ENCODE measurements at regions not wholly inside any gene's neighbourhood (a gene's known extent, or its start where the extent isn't known, plus 50 kb on each side); places are given as distances from the start of the nearest gene placed in this dataset.
"Not testable (repeated sequence)": the region's sequence is repeated elsewhere in the genome, so short reads cannot be mapped to it uniquely, and the experiment has no call there.

DNA sequence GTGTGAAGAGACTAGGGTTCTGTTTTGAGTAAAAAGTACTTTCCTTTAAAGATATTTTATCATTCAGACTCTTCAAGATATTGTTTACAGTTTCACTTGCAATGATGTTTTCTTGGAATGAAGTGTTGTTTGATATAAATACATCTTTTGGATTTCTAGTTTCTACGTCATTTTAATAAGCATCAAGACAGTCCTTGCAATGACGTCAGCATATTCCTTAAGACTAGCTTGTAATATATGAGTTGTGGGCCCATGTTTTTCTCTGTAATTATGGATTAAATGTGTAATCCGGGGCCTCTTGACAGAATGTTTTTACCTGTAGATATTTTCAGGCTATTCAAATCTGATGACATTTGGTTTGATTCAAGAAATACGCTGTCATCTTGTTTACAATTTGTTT lies 66.1 kb downstream of the RBMX2 start:
- DNase-seq = no peak

DNA sequence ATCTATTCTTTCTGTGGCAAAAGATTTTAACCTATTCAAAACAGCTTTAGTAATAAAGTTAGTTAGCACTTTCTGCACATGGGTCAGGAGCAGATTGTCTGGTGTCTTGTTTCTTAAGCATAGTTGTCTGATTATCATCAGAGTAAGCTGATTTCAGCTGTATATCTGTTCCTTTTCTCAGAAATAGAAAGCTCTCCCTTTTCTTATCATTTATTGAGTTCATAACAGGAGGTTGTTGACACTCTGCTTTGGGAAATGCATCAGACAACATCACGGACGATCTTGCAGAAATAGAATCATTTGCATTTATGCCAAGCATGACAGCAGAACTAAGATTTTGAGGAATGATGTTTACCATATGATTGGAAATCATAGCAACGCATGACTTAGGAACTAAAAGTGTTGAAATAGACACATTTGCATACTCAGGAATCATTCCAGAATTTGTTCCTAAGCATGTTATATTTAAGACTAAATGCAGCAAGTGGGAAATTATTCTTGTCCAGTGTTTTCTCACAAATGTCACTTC lies 66.7 kb downstream of the RBMX2 start:
- no peak for DNase-seq

DNA sequence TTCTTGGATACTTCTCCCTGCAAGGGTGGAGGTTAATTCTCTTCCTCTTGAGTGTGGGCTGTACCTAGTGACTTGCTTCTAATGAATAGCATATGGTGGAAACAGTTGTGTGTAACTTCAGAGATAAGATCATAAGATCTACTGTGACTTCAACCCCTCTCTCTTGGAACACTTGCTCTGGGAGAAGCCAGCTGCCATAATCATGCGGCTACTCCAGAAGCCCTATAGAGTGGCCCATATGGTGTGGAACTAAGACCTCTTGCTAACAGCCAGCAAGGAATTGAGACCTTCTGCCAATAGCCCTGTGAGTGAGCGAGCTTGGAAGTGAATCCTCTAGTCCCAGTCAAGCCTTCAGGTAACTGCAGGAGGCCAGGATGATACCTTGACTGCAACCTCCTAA lies 81.1 kb downstream of the RBMX2 start:
- DNase-seq = no peak

DNA sequence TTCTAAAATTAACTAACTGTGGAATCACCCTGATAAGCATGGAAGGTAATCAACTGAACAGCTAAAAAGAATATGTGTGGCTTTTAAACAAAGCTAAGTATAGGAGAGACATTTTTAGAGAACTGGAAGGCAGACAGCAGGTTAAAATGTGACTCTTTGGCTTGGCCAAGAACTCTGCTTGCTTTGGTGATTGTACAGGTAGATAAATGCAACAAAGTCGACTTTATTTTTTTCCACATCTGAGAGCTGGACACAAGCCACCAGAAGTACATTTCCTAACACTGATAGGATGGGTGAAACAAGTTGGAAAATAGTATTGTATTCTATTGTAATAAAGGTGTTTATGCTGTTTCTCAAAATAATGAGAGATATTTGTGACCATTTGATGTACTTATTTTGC lies 84.1 kb downstream of the RBMX2 start:
- no peak for DNase-seq

DNA sequence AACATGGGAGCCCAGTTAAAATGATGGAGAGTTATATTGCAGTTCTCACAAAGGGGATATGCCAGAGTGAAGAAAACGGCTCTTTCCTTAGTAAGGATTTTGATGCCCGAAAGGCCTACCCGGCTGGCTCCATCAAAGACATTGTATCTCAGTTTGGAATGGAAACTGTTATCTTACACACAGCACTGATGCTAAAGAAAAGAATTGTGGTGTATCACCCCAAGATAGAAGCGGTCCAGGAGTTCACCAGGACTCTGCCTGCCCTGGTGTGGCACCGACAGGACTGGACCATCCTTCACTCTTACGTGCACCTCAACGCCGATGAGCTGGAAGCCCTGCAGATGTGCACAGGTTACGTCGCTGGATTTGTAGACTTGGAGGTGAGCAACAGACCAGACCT lies 93.7 kb downstream of the RBMX2 start:
- DNase-seq = not testable (repeated sequence)

DNA sequence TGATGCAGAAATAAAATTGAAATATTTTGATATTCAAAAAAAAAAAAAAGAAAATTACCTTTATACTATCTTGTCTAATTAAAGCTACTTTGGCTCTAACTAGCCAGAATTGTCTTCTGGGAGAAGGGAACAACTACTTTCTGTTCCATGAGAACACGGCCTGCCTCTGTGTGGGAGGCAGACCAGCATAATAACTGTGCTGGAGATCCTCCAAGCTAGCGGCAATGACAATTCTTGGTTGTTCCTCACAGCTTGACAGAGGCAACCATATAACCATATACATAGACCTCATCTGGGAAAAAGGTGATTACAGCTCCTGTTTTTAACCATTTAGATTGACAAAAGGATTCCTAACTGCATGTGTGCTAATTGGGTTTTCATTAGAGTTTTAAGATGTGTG lies 95.7 kb downstream of the RBMX2 start:
- no peak for DNase-seq

DNA sequence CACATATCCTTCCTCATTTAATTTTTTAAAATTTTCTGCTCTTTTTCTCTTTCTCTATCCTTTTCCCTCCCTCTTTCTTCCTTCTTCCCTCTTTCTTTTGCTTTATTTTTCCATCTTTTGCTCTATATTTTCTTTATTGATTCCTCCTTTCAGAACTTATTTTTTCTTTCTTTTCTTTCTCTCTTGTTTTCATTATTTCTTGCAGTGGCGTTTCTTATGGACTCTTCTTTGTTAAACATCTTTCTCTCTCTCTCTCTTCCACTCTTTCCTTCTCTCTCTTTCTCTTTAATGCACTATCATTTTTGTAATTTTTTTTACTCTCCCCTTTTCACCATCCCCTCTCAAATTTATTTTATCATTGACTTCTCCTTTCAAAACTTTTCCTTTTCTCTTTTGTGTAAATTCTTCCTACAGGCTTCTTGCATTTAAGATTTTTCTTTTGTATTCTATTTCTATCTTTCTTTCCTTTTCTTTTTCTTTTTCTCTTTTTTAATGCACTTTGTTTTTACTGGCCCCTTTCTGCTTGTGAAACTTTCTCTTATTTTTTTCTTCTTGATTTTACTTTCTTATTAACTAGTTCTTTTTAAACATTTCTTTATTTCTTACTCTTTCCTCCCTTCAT lies 97.0 kb downstream of the RBMX2 start:
- DNase-seq = no peak

DNA sequence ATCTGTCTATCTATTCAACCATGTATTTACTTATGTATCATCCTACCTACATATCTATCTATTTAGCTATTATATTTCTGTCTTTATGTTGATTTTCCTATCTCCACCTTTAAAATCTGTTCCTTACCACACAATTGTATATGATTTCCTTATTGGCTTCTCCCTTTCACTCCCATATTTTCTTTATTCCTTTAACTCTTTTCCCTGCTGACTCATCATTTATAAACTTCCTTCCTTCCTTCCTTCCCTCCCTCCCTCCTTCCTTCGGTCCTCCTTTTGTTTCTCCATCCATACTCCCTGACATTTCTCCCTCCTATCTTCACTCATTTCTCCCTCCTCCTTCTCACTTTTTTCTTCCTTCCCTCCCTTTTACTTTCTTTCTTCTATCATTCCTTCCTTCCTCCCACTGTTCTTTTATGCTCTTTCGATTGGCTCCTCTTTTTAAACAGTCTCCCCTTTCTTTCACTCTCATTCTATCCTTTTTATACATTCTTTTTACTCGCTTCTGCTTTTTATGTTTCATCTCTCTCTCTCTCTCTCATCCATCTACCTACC lies 100.3 kb downstream of the RBMX2 start:
- no peak for DNase-seq

DNA sequence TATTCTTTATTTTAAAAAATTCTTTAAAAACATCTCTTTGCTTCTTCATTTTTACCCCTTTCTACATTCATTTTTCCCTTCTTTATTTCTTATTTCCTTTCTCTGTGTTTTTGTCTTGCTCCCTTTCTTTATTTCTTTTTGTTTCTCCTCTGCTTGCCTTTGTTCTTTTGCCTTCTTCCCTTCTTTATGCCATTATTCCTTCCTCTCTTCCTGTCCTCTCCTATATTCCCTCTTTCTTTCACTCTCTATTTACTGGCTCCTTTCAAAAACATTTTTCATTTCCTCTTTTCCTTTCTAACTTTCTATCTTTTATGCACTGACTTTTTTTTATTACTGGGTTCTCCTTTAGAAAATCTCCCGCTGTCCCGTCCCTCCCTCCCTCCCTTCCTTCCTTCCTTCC lies 102.2 kb downstream of the RBMX2 start:
- no peak for DNase-seq

DNA sequence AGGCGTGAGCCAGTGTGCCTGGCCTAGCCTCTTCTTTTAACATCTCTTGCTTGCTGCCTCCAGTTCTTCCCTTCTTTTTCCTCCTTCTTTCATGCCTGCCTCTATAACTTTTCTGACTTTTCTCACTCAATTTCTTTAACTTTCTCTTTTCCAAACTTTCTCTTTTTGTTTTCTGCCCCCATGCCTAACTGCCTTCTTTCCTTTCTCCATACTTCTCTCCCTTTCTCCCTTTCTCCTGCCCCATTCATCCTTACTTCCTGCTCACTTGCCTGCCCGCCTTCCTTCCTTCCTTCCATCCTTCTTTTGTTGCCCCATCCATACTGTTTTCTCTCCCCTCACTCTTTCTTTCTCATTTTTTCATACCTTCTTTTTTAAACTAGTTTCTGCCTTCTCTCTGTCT lies 105.2 kb downstream of the RBMX2 start:
- no peak for DNase-seq

DNA sequence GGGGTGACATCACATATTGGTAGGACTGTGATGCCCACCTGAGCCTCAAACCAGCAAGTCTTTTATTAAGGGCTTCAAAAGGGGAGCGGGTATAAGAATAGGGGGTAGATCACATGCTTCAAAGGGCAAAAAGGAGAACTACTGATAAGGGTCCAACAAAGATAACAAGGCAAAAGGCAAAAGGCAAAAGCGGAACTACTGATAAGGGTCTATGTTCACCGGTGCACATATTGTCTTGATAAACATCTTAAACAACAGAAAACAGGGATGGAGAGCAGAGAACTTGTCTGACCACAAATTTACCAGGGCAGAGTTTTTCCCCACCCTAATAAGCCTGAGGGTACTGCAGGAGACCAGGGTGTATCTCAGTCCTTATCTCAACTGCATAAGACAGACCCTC lies 110.7 kb downstream of the RBMX2 start:
- DNase-seq = not testable (repeated sequence)

DNA sequence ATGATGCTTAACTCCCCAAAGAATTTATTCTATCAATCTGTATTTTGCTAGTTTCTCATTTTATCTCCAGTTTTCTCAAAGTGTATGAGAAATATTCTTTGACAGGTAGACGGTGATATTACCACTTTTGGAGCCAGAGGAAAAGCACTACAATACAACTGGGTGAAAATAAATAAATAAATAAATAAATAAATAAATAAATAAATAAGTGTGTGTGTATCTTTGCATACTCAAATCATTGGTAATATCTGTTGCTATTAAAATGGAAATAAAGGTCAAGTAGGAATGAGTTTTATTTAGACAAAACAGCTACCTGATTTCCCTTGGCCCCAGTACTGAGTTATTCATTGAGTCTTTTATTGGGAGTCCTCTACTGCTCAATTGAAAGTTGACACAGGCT lies 114.3 kb downstream of the RBMX2 start:
- DNase-seq = no peak

DNA sequence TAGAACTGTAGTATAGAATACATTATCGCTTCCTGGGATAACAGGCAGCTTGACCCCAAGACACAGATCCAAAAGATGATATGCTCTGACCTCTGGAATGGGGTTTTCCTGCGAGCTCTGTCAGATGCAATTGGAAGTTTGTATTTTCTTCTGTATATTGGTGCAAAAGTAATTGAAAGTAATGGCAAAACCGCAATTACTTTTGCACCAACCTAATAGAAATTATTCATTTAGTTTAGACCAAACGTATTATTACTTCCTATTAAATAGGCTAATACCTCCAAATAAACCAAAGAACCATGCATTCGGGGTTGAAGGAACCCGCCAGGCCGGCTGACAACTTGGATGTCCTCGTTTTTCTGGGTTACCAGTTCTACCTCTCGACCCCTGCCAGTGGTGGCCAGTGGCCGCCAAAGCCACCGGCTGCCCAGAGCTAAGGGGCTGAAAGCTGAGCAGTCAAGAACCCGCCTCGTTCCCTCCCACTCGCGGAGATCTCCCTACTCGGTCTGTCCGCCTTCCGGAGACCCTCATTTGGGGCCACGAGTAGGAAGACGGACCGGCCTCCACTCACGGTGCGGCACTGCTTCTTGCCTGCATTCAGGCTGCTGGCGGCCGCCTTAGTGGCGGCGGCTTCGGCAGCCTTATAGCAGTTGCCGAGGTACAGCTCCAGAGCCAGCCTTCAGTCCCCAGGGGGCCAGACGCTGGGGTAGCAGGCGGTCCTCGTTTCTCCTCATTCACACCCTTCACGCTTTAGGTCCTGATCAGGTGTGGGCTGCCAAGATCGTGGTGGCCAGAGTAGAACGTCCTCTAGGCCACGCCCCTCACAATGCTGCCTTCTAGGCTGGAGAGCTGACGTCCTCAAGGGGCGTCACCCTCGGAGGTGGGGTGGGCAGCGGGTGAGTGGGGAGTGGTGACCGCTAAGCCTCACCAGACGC lies 121.9 kb downstream of the RBMX2 start:
- no peak for DNase-seq

DNA sequence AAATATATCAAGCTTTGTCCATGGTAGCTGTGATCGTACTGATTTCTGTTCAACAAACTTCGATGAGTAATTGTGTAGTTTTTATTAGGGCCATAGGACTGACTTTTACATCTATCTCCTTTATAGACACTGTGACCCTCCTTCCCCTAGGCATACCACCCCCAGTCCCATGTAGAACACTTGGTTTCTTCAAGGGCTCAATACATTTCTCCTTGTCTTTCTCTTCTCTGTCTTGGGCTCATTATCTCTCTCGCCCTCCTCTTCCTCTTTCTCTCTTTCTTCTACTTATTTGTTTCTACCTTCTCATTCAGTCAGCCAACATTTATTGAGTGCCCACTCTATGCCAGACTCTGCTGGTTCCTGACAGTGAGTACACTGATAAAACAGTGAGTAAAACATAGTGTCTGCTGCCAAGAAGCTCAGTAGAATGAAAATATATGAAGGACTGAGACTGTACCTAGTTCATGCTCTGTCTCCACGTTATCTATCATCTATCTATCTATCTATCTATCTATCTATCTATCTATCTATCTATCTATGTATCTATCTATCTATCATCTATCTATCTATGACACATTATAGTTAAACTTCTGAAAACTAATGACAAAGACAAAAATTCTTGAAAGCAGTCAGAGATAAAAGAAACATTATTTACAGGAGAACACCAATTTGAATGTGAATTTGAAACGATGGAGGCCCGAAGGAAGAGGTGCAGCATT lies 122.8 kb downstream of the RBMX2 start:
- DNase-seq = no peak

DNA sequence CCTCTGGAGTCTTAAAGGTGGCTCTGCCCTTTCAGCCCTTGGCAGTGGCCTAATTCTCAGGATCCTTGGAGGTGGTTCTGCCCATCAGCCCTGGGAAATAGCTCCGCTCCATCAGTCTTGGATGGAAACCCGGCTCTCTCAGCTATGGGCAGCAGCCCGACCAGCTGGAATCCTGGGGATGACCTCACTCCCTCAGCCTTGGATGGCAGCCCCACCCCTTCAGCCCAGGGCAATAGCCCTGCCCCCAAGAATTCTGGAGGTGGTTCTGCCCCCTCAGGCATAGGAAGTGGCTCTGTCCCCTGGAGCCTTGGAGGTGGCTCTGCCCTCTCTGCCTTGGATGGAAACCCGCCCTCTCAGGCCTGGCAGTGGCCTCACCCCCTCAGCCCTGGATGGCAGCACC lies 127.7 kb downstream of the RBMX2 start:
- no peak for DNase-seq

DNA sequence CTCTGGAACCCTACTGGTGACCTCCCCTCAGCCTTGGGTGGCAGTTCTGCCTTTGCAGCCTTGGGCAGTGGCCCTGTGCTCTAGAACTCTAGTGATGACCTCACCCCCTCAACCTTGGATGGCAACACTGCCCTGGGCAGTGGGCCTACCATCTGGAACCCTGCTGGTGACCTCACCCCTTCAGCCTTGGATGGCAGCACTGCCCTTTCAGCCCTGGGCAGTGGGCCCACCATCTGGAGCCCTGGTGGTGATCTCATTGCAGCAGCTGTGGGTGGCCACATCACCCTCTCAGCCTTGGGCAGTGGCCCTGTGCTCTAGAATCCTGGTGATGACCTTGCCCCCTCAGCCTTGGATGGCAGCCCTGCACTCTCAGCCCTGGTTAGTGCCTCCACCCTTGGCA lies 129.3 kb downstream of the RBMX2 start:
- no peak for DNase-seq

DNA sequence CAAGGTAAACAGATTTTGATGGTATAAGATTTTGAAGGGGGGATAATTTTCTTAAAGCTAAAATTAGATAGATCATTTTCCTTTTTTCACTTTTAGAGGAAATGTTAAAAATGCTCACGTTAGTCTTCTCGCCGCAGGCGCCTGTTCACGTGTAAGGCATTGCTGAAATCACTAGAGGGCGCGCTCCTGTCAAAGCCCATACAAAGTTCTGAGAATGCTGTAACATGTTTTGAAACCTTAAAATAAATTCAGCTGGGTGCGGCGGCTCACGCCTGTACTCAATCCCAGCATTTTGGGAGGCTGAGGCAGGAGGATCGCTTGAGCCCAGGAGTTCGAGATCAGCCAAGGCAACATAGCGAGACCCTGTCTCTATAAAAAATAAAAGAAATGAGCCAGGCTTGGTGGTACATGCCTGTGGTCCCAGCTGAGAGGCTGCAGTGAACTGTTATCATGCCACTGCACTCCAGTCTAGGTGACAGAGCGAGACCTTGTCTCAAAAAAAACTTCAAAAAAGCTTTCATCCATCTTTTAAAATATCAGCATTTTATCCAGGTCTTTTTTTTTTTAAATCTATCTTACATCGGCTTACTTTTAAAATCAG lies 138.0 kb downstream of the RBMX2 start:
- peak; percentile 3 for DNase-seq

DNA sequence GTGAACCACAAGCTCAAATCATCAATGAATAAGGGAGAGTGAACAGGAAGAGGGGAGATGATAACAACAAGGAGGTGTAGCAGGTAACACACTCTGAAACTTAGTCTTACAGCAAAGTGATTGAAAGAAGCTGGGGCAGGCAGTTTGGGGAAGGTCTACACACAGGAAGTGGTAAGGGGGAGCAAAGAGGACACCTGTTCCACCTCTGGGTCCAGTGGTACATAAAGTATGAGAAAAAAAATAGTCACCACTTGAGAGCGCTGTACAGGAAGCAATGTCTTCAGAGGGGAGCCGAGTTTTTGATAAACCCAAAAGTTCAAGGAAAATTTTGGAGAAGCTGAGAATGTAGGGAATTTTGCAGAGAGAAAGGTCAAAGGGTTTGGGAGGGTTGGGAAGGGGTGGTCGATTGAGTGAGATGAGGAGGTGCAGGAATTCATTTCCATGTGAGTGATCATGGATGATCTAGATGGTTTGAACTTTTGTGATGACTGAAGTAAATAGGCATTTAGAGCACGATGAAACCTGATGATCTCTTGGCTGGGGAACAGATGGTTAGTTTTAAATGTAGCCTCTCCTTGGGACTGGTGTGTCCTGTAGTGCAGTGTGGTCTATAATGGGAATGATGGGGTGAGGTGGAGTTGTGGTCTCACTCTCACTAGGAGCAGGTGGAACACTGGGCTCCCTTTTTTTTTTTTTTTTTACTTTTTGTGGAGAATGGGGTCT lies 142.0 kb downstream of the RBMX2 start:
- DNase-seq = no peak

DNA sequence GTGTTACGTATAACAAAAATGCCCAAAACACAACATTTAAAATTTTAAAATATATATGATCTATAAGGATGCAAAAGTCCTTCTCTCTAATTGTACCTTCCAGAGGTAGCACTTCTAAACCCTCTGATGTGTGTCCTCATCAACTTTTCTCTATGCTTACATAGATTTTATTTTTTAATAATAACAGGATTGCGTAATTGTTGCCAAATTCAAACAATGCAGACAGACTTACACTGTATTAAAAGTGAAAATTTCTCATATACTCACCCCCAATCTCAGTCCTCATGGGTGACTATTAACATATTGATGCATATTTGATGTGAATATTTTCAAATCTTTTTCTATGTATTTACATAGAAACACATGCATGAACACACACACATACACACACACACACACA lies 144.0 kb downstream of the RBMX2 start:
- DNase-seq = no peak

DNA sequence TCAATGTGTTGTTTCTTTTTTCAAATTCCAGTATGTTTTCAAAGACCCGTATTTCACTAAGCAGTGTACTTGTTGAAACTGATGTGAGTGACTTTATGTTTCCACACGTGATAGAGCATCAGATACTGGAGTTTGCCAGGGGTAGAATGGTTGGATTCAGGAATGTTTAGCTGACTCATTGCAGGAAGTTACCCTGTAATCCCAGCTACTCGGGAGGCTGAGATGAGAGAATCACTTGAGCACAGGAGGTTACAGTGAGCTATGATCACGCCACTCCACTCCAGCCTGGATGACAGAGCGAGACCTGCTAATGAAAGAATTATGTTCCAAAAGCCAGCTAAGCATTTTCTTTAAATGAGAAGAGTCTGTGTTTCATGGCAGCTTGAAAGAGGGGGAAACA lies 147.6 kb downstream of the RBMX2 start:
- not testable (repeated sequence) for DNase-seq

DNA sequence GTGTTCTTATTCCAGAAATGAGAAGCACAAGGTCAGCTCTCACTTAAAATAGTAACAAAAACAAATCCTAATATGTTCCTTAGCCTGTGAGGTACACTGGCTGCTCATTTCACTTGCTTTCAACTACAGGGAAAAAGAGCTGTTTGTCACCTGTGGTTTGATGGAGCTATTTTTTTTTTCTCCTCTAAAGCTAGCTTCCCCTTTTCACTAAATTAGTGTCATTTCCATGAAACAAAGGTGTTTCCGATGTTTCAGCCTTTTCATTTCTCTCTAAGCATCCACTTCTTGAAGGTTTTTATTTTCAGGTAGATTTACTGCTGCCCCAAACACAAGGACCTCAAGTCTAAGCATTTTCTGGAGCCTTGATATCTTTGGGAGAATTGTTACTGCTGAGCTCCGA lies 148.6 kb downstream of the RBMX2 start:
- DNase-seq = no peak

DNA sequence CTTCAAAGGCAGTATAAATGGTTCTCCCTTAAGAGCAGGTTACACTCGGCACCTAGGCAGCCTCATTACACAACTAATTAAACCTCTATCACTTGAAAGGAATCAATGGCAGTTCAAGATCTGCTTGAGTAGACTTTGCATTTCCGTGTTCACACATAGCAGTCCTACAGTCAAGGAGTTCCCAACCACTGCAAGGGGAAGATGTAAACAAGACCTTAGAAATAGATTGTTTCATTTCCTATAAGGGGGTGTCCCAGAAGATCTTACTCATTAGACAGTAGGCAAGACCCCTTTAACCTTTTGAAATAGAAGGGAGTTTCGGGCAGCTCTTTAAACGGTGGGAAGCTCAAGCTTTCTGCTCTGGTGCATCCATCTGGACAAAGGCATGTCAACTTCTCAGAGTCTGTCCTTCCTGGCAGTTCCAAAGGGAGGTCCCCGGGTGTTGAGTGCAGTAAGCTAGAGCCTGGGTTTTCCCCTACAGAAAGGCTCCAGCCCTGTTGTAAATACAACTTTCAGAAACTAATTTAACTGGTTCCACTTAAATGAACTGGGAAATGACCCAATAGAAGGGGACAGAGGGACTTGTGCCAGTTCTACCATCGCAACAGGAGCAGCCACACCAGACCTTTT lies 150.8 kb downstream of the RBMX2 start:
- DNase-seq = no peak
